Activated naive CD4-positive, alpha-beta T cell treated with anti-CD3 and anti-CD28 coated beads, Interleukin-2, amount 50 U/mL, for 24 hours (primary cell): ENCODE measurements at regions not wholly inside any gene's neighbourhood (a gene's known extent, or its start where the extent isn't known, plus 50 kb on each side); places are given as distances from the start of the nearest gene placed in this dataset.

Source experiments
- H3K27ac Mint-ChIP-seq: one replicate; pipeline ENCODE4 v1.8.0; 2021; ENCODE audit warnings: mild to moderate bottlenecking, mixed read lengths
- H3K27me3 Mint-ChIP-seq: one replicate; pipeline ENCODE4 v1.8.0; 2021; ENCODE audit warnings: mixed read lengths
- H3K36me3 Mint-ChIP-seq: one replicate; pipeline ENCODE4 v1.8.0; 2021; ENCODE audit warnings: mixed read lengths
- H3K4me1 Mint-ChIP-seq: one replicate; pipeline ENCODE4 v1.8.0; 2021; ENCODE audit warnings: mixed read lengths
- H3K4me3 Mint-ChIP-seq: one replicate; pipeline ENCODE4 v1.8.0; 2021; ENCODE audit warnings: mild to moderate bottlenecking, mixed read lengths
- H3K9me3 Mint-ChIP-seq: one replicate; pipeline ENCODE4 v1.8.0; 2021; ENCODE audit warnings: mixed read lengths

- Mint-ChIP-seq H3K27ac (no peak overlapping the region), H3K4me3 (no peak overlapping the region), H3K36me3 (no peaks in the 10 kb centered on the region), H3K9me3 (no peaks in the 10 kb centered on the region), H3K4me1 (no peaks in the 10 kb centered on the region), H3K27me3 (no peaks in the 10 kb centered on the region)
Observed at GRCh38 chr13:105518086-105518485, 1017.4 kb downstream of the EFNB2 start.

GRCh38 chr13:105514401-105514800 is 1021.1 kb downstream of the EFNB2 start:
- Mint-ChIP-seq H3K9me3 (no peaks in the 10 kb centered on the region), H3K27me3 (no peaks in the 10 kb centered on the region), H3K4me1 (no peaks in the 10 kb centered on the region), H3K4me3 (no peak overlapping the region), H3K27ac (no peak overlapping the region), H3K36me3 (no peaks in the 10 kb centered on the region)

GRCh38 chr13:105513448-105513847 is 1022.0 kb downstream of the EFNB2 start:
- H3K27ac Mint-ChIP-seq = no peak overlapping the region
- H3K9me3 Mint-ChIP-seq = no peaks in the 10 kb centered on the region
- H3K4me3 Mint-ChIP-seq = no peak overlapping the region
- H3K36me3 Mint-ChIP-seq = no peaks in the 10 kb centered on the region
- no peaks in the 10 kb centered on the region for H3K4me1 Mint-ChIP-seq
- H3K27me3 Mint-ChIP-seq = no peaks in the 10 kb centered on the region

GRCh38 chr13:105509981-105510762 is 1025.3 kb downstream of the EFNB2 start:
- H3K4me1 Mint-ChIP-seq = no peaks in the 10 kb centered on the region
- no peaks in the 10 kb centered on the region for H3K27me3 Mint-ChIP-seq
- no peaks in the 10 kb centered on the region for H3K9me3 Mint-ChIP-seq
- H3K36me3 Mint-ChIP-seq = no peaks in the 10 kb centered on the region
- H3K4me3 Mint-ChIP-seq = no peak overlapping the region
- H3K27ac Mint-ChIP-seq = no peak overlapping the region

GRCh38 chr13:105506463-105506862 is 1029.0 kb downstream of the EFNB2 start:
- H3K4me1 Mint-ChIP-seq = no peaks in the 10 kb centered on the region
- no peak overlapping the region for H3K4me3 Mint-ChIP-seq
- H3K27ac Mint-ChIP-seq = no peak overlapping the region
- H3K36me3 Mint-ChIP-seq = no peaks in the 10 kb centered on the region
- no peaks in the 10 kb centered on the region for H3K27me3 Mint-ChIP-seq
- H3K9me3 Mint-ChIP-seq = no peaks in the 10 kb centered on the region

GRCh38 chr13:105502193-105502592 is 1033.3 kb downstream of the EFNB2 start:
- no peaks in the 10 kb centered on the region for H3K4me1 Mint-ChIP-seq
- no peaks in the 10 kb centered on the region for H3K9me3 Mint-ChIP-seq
- H3K4me3 Mint-ChIP-seq = no peak overlapping the region
- no peaks in the 10 kb centered on the region for H3K36me3 Mint-ChIP-seq
- no peak overlapping the region for H3K27ac Mint-ChIP-seq
- H3K27me3 Mint-ChIP-seq = no peaks in the 10 kb centered on the region

GRCh38 chr13:105497597-105497996 is 1037.9 kb downstream of the EFNB2 start:
- Mint-ChIP-seq H3K9me3 (no peaks in the 10 kb centered on the region), H3K36me3 (no peaks in the 10 kb centered on the region), H3K4me3 (no peak overlapping the region), H3K27me3 (no peaks in the 10 kb centered on the region), H3K4me1 (no peaks in the 10 kb centered on the region), H3K27ac (no peak overlapping the region)

- Mint-ChIP-seq H3K27ac (no peak overlapping the region), H3K9me3 (no peaks in the 10 kb centered on the region), H3K27me3 (no peaks in the 10 kb centered on the region), H3K36me3 (no peaks in the 10 kb centered on the region), H3K4me3 (no peak overlapping the region), H3K4me1 (no peaks in the 10 kb centered on the region)
Observed at GRCh38 chr13:105492216-105492615, 1043.2 kb downstream of the EFNB2 start.

GRCh38 chr13:105491345-105491744 is 1044.1 kb downstream of the EFNB2 start:
- Mint-ChIP-seq H3K27me3 (no peaks in the 10 kb centered on the region), H3K4me3 (no peak overlapping the region), H3K4me1 (no peaks in the 10 kb centered on the region), H3K9me3 (no peaks in the 10 kb centered on the region), H3K27ac (no peak overlapping the region), H3K36me3 (no peaks in the 10 kb centered on the region)

GRCh38 chr13:105485081-105485480 is 1050.4 kb downstream of the EFNB2 start:
- Mint-ChIP-seq H3K27ac (no peak overlapping the region), H3K4me3 (no peak overlapping the region), H3K4me1 (no peaks in the 10 kb centered on the region), H3K27me3 (no peaks in the 10 kb centered on the region), H3K9me3 (peaks cover 4% of the 10 kb centered on the region), H3K36me3 (no peaks in the 10 kb centered on the region)

- H3K27me3 Mint-ChIP-seq = no peaks in the 10 kb centered on the region
- no peaks in the 10 kb centered on the region for H3K4me1 Mint-ChIP-seq
- H3K4me3 Mint-ChIP-seq = no peak overlapping the region
- no peaks in the 10 kb centered on the region for H3K36me3 Mint-ChIP-seq
- H3K9me3 Mint-ChIP-seq = peaks cover 5% of the 10 kb centered on the region
- H3K27ac Mint-ChIP-seq = no peak overlapping the region
Observed at GRCh38 chr13:105474983-105475610, 1060.4 kb downstream of the EFNB2 start.

- no peak overlapping the region for H3K4me3 Mint-ChIP-seq
- no peaks in the 10 kb centered on the region for H3K27me3 Mint-ChIP-seq
- H3K27ac Mint-ChIP-seq = no peak overlapping the region
- no peaks in the 10 kb centered on the region for H3K36me3 Mint-ChIP-seq
- H3K9me3 Mint-ChIP-seq = no peaks in the 10 kb centered on the region
- no peaks in the 10 kb centered on the region for H3K4me1 Mint-ChIP-seq
Observed at GRCh38 chr13:105471673-105472072, 1063.8 kb downstream of the EFNB2 start.

GRCh38 chr13:105466376-105466775 is 1069.1 kb downstream of the EFNB2 start:
- H3K27ac Mint-ChIP-seq = no peak overlapping the region
- no peaks in the 10 kb centered on the region for H3K36me3 Mint-ChIP-seq
- H3K4me3 Mint-ChIP-seq = no peak overlapping the region
- no peaks in the 10 kb centered on the region for H3K4me1 Mint-ChIP-seq
- no peaks in the 10 kb centered on the region for H3K9me3 Mint-ChIP-seq
- H3K27me3 Mint-ChIP-seq = no peaks in the 10 kb centered on the region

- Mint-ChIP-seq H3K9me3 (no peaks in the 10 kb centered on the region), H3K36me3 (no peaks in the 10 kb centered on the region), H3K27me3 (no peaks in the 10 kb centered on the region), H3K27ac (no peak within 1 kb of the TSS), H3K4me3 (no peak within 1 kb of the TSS), H3K4me1 (no peaks in the 10 kb centered on the region)
Observed at GRCh38 chr13:105465745-105466144, 1069.7 kb downstream of the EFNB2 start, which contains the start of gene DAOA. DAOA (plus strand) TSS chr13:105466045.

GRCh38 chr13:105465251-105465650 is 1070.2 kb downstream of the EFNB2 start:
- no peaks in the 10 kb centered on the region for H3K27me3 Mint-ChIP-seq
- H3K9me3 Mint-ChIP-seq = no peaks in the 10 kb centered on the region
- H3K27ac Mint-ChIP-seq = no peak overlapping the region
- H3K36me3 Mint-ChIP-seq = no peaks in the 10 kb centered on the region
- H3K4me3 Mint-ChIP-seq = no peak overlapping the region
- no peaks in the 10 kb centered on the region for H3K4me1 Mint-ChIP-seq

- no peaks in the 10 kb centered on the region for H3K27me3 Mint-ChIP-seq
- H3K36me3 Mint-ChIP-seq = no peaks in the 10 kb centered on the region
Observed at GRCh38 chr13:105464249-105464648, 1071.2 kb downstream of the EFNB2 start.

More at GRCh38 chr13:105464249-105464648, 1071.2 kb downstream of the EFNB2 start:
- no peaks in the 10 kb centered on the region for H3K4me1 Mint-ChIP-seq
- H3K4me3 Mint-ChIP-seq = no peak overlapping the region
- no peak overlapping the region for H3K27ac Mint-ChIP-seq
- no peaks in the 10 kb centered on the region for H3K9me3 Mint-ChIP-seq
